Calu3 (cell line): ENCODE measurements at regions not wholly inside any gene's neighbourhood (a gene's known extent, or its start where the extent isn't known, plus 50 kb on each side); places are given as distances from the start of the nearest gene placed in this dataset.
"Not testable (repeated sequence)": the region's sequence is repeated elsewhere in the genome, so short reads cannot be mapped to it uniquely, and the experiment has no call there.

Experiments
- BruUV-seq: library from RNA; stranded (reverse); fragments of 400-500 nt; replicated peaks from 2 replicates; lab custom pipeline; 2021; lab: Mats Ljungman, UMichigan
- CTCF ChIA-PET: fragments of 300-600 bp; sonication (Branson Sonifier 250); formaldehyde crosslinking; loops from one replicate; lab custom pipeline; 2022; ENCODE audit warnings: antibody characterized with exemption; lab: Charles Lee
- DNase-seq: peaks from one replicate; pipeline ENCODE4 v3.0.0; 2022
- H3K27ac Mint-ChIP-seq: one replicate; pipeline ENCODE4 v1.8.0; 2022; ENCODE audit warnings: mixed read lengths; ENCODE audit not compliant: unreplicated experiment
- H3K27me3 Mint-ChIP-seq: one replicate; pipeline ENCODE4 v1.8.0; 2022; ENCODE audit warnings: mixed read lengths; ENCODE audit not compliant: unreplicated experiment
- H3K36me3 Mint-ChIP-seq: one replicate; pipeline ENCODE4 v1.8.0; 2022; ENCODE audit warnings: mild to moderate bottlenecking, moderate library complexity, mixed read lengths; ENCODE audit not compliant: insufficient read depth, unreplicated experiment
- H3K4me1 Mint-ChIP-seq: one replicate; pipeline ENCODE4 v1.8.0; 2022; ENCODE audit warnings: mild to moderate bottlenecking, low read depth, mixed read lengths; ENCODE audit not compliant: unreplicated experiment
- H3K4me3 Mint-ChIP-seq: one replicate; pipeline ENCODE4 v1.8.0; 2022; ENCODE audit warnings: mild to moderate bottlenecking, low read depth, moderate library complexity, mixed read lengths; ENCODE audit not compliant: unreplicated experiment
- H3K9me3 Mint-ChIP-seq: one replicate; pipeline ENCODE4 v1.8.0; 2022; ENCODE audit warnings: low read depth, mixed read lengths; ENCODE audit not compliant: unreplicated experiment
- intact Hi-C: fragments of 100-400 bp; cut with micrococcal nuclease; formaldehyde crosslinking; loops from one replicate; pipeline ENCODE4 v1.10.0; 2022; ENCODE audit not compliant: unreplicated experiment
- TF ChIP-seq, protein P1 (sequence below): fragments of 200-600 bp; IDR thresholded peaks from one replicate; pipeline ENCODE4 v1.8.0; 2022; ENCODE audit warnings: antibody characterized with exemption; ENCODE audit not compliant: unreplicated experiment

DNA sequence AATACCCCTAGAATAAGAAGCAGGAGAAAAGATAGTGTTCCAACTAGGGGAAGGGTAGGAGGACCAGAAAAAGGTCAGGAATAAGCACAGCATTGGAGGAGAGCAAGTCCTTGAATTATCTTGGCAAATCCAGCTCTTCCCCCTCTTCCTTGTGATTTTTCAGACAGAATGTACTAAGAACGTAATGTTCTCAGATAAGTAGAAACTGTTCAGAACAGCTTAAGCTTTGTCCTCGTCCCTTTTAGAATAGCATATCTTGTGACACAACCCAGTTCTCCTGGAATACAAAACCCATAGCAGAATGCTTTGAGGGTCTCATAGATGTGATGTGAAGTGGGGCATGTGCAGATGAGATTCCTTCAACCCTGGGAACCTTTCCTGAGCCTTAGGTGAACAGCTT lies 97.4 kb downstream of the EMB start:
- Mint-ChIP-seq H3K4me1 (no peaks in the 10 kb centered on the region), H3K36me3 (no peaks in the 10 kb centered on the region), H3K4me3 (no peak overlapping the region), H3K9me3 (no peaks in the 10 kb centered on the region), H3K27ac (no peak overlapping the region), H3K27me3 (no peaks in the 10 kb centered on the region)
- no peak for DNase-seq
- intact Hi-C loops: no loop called here
- no TSS peak for BruUV-seq
- TF ChIP-seq, protein P1, sequence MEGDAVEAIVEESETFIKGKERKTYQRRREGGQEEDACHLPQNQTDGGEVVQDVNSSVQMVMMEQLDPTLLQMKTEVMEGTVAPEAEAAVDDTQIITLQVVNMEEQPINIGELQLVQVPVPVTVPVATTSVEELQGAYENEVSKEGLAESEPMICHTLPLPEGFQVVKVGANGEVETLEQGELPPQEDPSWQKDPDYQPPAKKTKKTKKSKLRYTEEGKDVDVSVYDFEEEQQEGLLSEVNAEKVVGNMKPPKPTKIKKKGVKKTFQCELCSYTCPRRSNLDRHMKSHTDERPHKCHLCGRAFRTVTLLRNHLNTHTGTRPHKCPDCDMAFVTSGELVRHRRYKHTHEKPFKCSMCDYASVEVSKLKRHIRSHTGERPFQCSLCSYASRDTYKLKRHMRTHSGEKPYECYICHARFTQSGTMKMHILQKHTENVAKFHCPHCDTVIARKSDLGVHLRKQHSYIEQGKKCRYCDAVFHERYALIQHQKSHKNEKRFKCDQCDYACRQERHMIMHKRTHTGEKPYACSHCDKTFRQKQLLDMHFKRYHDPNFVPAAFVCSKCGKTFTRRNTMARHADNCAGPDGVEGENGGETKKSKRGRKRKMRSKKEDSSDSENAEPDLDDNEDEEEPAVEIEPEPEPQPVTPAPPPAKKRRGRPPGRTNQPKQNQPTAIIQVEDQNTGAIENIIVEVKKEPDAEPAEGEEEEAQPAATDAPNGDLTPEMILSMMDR: no peak
- CTCF ChIA-PET: no interaction called here

DNA sequence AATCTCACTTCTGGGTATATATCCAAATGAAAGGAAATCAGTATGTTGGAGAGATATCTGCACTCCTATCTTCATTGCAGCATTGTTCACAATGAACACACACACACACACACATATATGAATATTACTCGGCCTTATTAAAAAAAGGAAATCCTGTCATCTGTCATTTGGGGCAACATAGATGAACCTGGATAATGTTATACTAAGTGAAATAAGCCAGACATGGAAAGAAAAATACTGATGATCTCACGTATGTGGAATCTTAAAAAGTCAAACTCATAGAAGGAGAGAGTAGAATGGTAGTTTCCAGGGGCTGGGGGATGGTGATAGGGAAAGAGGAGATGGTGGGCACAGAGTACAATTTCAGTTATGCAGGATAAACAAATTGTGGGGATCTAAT lies 100.3 kb downstream of the EMB start:
- BruUV-seq: no TSS peak

DNA sequence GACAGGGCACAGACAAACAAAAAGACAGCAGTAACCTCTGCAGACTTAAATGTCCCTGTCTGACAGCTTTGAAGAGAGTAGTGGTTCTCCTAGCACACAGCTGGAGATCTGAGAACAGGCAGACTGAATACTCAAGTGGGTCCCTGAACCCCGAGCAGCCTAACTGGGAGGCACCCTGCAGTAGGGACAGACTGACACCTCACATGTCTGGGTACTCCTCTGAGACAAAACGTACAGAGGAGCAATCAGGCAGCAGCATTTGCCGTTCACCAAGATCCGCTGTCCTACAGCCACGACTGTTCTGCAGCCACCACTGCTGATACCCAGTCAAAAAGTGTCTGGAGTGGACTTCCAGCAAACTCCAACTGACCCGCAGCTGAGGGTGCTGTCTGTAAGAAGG lies 110.5 kb downstream of the EMB start:
- intact Hi-C loops, H3K4me3 Mint-ChIP-seq, H3K36me3 Mint-ChIP-seq, H3K27me3 Mint-ChIP-seq, H3K27ac Mint-ChIP-seq, H3K9me3 Mint-ChIP-seq, H3K4me1 Mint-ChIP-seq, DNase-seq, CTCF ChIA-PET, BruUV-seq: not testable (repeated sequence)

More for the DNA sequence above, 100.3 kb downstream of the EMB start:
- no peaks in the 10 kb centered on the region for H3K36me3 Mint-ChIP-seq
- DNase-seq: no peak
- H3K27ac Mint-ChIP-seq: no peak overlapping the region
- H3K4me1 Mint-ChIP-seq: no peaks in the 10 kb centered on the region
- CTCF ChIA-PET: no interaction called here
- H3K9me3 Mint-ChIP-seq: no peaks in the 10 kb centered on the region
- TF ChIP-seq, protein P1: no peak
- no peak overlapping the region for H3K4me3 Mint-ChIP-seq
- intact Hi-C loops: no loop called here
- H3K27me3 Mint-ChIP-seq: no peaks in the 10 kb centered on the region

DNA sequence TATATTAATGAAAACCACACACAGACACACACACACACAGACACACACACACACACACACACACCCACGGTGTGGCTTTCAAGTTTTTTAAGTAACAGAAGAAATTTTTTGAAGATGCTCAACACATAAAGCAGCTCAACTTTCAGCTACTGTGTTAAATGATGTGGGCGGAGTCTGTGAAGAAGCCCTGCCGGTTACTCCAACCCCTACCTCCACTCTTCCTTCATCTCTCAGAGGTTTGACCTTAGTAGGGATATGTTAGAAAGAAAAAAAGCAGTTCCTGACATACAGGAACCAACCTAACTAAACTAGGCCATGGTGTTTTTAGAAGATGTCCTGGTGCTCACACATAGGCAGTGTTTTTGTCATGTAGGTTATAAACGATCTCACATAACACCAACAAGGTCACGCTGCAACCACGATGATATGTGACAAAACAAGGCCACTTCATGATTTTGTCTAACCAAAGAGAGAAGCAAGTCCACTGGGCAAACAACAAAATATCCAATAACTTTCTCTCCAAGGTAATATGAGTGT lies 112.8 kb downstream of the EMB start:
- Mint-ChIP-seq H3K27me3 (no peaks in the 10 kb centered on the region), H3K9me3 (peaks cover 8% of the 10 kb centered on the region), H3K4me1 (no peaks in the 10 kb centered on the region), H3K27ac (no peak overlapping the region), H3K36me3 (no peaks in the 10 kb centered on the region), H3K4me3 (no peak overlapping the region)
- no TSS peak for BruUV-seq
- TF ChIP-seq, protein P1: no peak
- CTCF ChIA-PET: no interaction called here
- intact Hi-C loops: loop anchor here (5.0 kb wide), 1 partner anchor 424 kb away; no protein-coding TSS in a partner anchor
- DNase-seq: no peak

DNA sequence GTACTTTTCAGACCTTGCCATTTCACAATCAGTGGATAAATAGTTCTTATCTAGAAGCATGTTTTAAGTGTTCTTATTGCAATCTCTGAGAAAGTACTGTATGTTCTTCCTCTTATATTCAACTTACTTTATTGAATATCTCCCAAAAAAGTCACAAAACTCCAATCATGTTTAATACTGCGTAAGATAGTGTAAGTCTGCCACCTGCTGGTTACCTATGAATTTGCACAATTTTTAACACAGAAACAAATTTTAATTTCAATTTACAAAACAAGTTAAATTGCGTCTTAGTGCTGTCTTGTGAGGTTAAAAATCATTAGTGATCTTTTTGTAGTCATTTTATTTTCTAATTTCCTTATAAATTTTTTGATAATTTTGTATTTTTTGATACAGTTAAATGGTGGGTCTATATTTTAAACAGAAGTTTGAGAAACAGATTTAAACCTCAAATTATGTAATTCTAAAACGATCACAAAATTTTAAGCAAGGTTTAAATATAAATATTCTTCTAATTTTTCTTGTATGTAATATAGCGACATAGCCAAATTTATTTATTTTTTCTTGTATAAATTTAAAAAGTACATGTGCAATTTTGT lies 115.8 kb downstream of the EMB start:
- no TSS peak for BruUV-seq
- CTCF ChIA-PET: no interaction called here
- no peaks in the 10 kb centered on the region for H3K4me1 Mint-ChIP-seq
- no peaks in the 10 kb centered on the region for H3K27me3 Mint-ChIP-seq
- H3K9me3 Mint-ChIP-seq: no peaks in the 10 kb centered on the region
- peak; percentile 13 for DNase-seq
- no peak overlapping the region for H3K27ac Mint-ChIP-seq
- TF ChIP-seq, protein P1: peak; percentile 50
- no peak overlapping the region for H3K4me3 Mint-ChIP-seq
- intact Hi-C loops: loop anchor here (5.0 kb wide), 1 partner anchor 427 kb away; no protein-coding TSS in a partner anchor
- no peaks in the 10 kb centered on the region for H3K36me3 Mint-ChIP-seq
